HG03060 (cell line): ENCODE measurements at regions not wholly inside any gene's neighbourhood (a gene's known extent, or its start where the extent isn't known, plus 50 kb on each side); places are given as distances from the start of the nearest gene placed in this dataset.

ENCODE experiments used
- ATAC-seq: cut with Tn5 transposase; IDR thresholded peaks from one replicate; pipeline ENCODE4 v1.9.1; 2021; ENCODE audit warnings: low read depth, moderate number of reproducible peaks; ENCODE audit not compliant: unreplicated experiment

DNA sequence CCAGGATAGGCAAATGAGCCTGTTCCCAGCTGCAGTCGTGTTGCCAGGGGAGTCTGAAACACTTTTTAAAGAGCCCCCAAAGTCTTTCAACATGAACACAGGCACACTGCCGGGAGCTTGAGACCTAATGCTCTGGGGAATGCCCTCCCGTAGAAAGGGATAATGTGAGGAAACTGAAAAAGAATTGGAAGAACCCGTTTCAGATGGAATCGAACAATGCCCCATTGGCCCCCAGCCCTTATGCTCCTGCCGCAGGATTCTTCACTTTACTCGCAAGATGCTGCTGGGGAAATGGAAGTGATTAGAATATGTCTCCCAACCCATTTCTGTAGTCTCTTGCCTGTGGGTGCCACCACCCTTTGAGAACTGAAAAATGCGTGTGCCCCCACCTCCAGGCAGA is 136.3 kb upstream of the GATA6 start:
- no peak for ATAC-seq

DNA sequence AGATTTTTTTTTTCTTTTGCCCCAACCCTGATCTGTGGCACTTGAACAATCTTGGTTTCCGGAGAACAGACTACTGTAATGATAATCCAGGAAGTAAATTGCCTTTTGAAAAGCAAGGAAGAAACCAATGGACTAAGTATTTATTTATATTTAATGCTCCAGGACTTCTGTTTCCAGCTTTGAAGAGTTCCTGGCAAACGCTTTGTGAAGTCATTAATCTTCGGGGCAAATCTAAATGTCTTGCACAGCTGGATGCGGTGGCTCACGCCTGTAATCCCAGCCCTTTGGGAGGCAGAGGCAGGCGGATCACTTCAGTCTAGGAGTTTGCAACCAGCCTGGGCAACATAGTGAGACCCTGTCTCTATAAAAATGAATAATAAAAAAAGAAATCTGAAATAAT is 135.1 kb upstream of the GATA6 start:
- ATAC-seq = no peak

DNA sequence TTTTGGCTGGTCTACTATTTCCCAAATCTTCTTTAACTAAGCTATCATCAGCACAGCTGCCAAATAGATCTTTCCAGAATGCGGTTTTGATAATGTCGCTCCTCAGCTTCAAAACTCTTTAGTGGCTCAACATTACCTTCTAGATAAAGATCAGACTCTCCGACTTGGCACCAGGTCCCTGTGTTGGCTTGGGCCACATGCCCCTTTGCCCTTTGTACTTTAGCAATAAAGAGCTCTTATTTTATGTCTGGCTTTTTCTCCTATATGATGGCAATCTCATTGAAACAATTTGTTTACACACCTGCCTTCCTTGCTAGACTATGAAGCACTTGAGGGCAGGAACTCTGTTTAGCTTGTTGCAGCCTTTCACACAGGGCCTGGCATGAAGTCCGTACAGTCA is 128.9 kb upstream of the GATA6 start:
- no peak for ATAC-seq

DNA sequence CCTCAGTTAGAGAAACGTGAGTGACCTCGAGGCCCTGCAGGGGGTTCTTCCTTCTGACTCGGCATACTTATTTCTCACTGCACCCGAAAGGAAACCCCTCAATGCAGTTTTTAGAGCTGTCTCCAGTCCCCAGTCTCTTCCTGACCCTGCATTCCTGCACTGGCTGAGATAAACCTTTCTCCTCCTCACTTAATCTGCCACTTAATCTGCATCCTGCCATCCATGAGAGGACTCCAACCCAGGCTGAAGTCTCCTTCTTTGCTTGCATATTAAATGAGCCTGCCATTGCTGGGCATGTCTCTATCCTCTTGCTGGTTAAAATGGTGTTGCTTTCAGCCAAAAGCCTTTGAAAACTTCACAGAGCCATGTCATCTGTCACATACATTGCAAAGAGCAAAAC is 125.6 kb upstream of the GATA6 start:
- no peak for ATAC-seq

DNA sequence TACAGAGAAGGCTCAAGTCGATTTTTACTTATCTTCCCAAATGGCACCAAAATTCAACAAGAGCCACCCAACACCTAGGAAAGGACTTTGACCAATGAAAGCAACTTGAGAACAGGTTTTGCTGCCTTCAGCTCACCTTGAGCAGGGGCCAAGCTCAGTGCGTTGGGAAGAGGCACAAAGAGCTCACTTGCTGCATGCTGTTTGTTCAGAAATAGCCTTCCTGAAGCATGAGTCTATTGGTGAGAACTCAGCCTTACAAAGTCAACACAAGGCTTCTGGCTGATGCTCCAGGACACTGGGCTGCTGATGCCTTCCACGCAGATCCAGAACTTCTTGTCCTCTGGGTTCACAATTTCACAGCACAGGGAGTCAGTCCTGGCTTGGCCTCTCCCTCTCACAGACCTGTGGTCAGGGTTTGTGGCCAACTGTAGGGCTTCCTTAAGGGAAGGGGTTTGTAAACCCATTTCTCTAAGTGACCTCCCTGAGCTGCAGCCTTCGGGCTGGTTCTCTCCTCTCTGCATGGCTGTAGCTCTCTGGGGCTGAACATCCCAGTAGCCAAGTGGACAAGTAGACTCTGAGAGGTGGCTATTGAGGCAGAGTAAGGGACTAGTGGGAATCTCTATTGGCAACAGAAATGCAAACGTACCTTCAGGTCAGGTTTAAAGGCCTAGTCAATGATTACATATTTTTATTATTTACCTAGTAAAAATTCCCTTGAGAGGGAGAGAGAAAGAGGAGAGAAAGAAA is 124.7 kb upstream of the GATA6 start:
- ATAC-seq = no peak

DNA sequence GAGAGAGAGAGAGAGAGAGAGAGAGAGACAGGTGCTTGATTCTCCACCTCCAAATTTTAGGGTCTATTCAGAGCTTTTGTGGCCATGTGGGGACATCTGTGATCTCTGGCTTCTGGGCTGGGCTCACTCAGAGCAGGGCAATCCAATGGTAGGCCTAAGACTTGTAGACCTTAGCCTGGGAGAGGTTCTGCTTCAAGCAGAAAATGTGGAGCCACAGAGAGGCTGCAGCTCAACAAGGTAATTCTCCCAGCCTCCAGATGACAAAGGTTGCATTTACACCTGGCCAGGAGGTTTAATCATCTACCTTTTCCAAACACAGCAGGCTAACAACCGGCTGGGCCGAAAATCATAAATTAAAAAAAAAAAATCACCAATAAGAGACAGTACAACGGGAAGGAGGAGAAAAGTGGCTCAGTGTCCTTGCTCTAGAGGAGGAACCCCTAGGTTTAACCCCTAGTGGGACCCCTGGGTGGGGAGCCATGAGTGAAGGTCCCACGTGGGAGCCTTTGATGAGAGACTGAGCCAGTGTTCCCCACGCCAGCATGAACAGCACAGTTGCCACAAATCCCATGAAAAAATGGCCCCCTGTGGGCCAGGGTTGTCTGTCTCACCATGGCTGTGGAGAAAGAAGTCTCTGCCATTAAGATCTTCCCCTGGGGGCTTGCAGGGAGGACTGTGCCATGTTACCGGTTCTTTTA is 124.0 kb upstream of the GATA6 start:
- no peak for ATAC-seq

DNA sequence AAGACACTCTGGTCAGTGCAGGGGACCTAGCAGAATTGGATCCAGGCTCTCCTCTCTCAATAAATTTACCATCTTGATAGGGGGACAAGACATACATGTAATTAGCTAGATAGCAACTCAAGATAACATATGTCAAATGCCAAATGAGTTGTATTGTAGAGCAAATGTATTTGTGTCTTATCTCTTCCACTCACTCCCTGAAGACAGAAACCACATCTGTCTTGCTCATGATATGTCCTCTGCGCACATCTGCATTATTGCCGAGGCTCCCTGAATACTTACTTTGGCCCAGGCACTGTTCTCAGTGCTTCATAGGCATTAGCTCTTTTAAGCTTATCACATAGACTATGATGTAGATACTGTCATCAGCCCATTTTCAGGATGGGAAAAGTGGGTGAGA is 122.9 kb upstream of the GATA6 start:
- no peak for ATAC-seq

DNA sequence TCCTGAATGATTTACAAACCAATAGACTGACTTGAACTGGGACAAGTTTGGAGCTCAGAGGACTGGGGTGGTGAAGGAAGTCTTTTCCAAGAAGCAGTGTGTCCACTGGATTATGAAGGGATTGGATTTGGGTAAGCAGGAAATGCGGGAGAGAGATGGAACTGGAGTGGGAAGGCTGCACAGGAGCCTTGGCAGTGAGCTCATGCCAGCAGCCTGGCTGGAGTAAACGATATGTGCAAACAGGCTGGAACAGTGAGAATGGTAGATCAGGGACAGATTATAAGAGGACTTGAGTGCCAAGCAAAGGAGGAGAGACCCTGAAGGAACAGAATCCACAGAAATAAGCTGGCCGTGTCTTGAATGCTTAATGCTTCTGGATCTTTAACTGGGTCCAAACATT is 121.9 kb upstream of the GATA6 start:
- ATAC-seq = no peak

DNA sequence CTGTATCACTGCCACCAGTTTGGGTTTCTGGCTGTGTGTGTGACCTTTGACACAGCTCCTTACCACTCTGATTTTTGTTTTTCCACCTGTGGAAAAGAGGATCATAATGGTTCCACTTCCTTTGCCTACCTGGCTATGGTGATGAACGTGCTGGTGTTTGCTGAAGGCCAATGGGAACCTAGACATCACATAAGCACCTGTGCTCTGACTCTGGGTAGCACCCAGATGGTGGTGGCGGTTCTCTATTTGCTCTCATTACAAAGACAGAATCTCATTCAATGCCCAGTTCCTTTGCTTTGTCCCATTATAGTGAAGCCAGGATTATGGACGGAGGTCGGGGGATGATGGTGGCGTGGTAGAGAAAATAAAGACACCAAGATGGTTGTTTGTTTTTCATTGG is 121.2 kb upstream of the GATA6 start:
- ATAC-seq = no peak

DNA sequence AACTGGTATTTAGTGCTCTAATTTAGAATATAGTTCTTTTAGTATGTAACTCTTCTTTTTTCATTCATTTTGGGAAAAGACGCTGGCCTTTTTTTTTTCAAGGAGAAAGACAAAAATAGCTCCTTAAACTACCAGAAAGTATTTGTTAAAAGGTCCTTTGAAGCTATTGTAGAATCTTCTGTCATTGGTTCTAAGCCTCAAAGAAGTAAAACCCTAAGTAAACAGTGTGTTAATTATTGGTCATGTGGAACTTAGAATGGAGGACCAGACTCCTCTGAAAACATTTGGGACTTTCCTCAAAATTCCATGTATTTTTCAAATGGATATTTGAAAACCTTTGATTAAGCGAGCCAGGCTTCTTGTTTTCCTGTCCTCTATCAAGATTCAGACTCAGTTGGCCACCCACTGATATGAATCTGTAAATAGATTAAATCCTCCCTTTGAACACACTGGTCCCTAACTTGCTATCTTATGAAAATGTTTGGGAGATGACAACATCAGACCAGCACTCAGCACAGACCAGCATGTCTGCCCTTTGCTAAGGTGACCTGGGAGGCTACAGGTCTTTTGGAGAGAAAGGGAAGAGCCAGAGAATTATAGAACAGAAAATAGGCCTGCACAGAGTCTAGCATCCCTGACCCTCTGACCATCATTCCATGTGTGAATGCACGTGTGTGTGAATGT is 120.3 kb upstream of the GATA6 start:
- no peak for ATAC-seq

DNA sequence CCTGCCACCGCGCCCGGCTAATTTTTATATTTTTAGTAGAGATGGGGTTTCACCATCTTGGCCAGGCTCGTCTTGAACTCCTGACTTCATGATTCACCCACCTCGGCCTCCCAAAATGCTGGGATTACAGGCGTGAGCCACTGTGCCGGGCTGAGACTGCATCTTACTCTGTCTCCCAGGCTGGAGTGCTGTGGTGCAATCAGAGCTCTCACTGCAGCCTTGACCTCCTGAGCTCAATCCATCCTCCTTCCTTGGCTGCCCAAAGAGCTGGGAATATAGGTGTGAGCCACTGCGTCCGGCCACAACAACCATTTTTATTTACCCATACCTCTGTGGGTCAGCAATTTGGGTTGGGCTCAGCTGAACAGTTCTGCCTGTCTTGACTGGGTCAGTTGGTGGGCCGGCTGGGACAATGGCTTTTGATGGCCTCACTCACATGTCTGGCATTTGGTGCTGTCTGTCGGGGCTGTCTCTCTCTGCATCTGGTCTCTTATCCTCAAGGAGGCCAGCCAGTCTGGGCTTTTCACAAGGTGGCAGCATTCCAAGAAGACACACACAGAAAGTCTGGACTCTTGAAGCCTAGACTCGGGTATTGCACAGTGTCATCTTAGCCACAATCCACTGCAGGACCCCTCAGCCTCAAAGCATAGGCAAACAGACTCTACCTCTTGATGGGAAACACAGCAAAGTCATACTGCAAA is 116.8 kb upstream of the GATA6 start:
- ATAC-seq = no peak

DNA sequence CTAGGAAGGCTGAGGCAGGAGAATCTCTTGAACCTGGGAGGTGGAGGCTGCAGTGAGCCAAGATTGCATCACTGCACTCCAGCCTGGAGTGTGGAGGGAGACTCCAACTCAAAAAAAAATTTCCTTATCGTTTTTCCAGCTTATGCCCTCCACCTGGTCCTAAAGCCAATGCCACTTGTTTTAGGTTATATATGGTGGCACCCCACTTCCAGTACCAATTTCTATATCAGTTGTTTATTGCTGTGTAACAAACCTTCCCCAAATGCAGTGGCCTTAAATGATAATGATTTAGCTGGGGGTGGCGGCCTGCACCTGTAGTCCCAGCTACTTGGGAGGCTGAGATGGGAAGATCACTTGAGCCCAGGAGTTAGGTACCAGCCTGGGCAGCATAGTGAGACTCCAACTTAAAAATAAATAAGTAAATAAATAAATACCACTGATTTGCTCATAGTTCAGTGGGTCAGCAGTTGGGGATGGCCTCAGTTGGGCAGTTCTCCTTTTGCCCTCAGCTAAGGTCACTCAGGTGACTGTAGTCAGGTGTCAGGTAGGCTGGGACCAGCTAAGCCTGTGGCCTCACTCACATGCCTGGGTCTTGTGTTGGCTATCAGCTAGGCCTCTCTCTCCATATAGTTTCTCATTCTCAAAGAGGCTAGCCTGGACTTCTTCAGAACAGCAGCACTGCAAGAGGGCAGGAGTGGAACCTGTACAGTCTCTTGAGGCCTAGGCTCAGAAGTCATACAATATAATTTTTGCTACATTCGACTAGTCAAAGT is 113.7 kb upstream of the GATA6 start:
- ATAC-seq = no peak

DNA sequence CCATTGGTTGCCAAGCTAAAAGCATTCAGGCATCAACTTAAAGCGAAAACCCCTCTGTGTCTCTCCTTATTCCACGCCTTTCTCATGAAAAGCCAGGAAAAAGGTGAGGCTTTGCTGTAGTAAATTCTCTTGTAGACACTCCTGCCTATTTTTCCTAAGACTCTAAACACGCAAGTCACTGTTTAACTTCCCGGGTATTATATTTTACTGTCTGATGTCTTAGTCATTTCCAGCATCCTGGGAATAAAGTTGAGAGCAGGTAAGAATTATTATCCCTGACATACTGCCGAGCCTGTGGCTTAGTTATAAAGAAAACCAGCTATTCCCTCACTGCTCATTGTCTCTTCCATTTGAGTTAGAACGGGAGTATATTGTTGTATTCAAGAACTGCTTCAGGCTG is 112.4 kb upstream of the GATA6 start:
- no peak for ATAC-seq

DNA sequence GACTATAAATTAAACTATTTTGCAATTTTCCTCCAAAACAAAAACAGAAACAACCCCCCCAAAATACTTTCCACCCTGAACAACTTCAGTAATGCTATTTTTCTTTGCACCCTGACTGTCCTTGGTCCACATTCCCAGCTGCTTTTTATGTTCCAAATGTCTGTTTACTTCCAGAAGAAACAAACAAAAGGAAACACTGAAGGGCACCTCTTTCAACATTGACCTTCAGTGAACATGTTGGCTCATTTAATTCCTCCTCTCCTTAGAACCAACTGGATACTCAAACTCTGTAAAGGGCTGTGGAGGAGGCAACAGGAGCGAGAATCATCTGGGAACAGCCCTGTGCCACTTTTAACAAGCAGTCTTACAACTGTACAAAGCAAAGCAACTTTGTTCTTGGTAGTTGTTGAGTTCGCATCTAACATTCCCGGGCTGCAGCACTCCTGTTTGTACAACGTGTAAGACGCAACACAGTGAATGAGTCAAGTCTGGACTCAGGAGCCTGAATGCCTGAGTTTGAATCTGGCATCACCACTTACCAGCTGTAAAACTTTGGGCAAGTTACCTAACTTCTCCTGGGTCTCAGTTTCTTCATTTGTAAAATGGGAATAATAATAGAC is 111.4 kb upstream of the GATA6 start:
- no peak for ATAC-seq

DNA sequence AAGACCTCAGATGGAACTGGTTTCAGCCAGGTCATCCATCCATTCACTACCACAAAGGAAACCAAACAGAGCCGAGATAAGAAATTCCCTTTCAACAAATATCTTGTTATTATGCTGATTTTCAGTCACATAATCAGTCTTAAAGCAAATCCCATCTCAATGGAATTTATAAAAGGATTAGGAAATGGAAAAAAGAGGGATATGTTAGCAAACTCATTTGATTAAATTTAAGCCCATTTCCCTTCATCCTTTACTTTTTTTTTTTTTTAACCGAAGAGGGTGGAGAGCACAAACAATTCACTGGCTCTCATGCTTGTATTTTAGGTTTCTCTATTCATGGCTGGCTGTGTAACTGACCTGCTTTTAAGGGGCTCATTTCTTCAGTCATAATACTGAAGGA is 109.0 kb upstream of the GATA6 start:
- no peak for ATAC-seq

DNA sequence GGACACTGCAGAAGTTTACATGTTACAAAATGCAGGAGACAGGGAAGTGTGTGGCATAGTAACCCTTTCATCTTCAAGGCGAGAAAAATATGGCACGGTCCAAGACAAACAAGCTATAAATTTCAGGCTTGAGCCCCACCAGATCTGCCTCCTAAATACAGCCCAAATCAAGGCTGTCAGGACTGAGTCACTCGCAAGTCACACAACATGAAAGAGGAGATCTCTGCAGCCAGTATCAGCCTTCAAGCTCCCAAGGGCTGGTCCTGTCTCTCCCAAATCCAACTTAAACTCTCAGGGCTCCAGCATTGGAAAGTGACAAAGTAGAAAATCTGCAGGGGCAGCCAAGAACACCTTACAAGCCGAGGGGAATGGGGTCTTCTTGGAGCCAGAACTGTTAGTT is 106.3 kb upstream of the GATA6 start:
- ATAC-seq = no peak

DNA sequence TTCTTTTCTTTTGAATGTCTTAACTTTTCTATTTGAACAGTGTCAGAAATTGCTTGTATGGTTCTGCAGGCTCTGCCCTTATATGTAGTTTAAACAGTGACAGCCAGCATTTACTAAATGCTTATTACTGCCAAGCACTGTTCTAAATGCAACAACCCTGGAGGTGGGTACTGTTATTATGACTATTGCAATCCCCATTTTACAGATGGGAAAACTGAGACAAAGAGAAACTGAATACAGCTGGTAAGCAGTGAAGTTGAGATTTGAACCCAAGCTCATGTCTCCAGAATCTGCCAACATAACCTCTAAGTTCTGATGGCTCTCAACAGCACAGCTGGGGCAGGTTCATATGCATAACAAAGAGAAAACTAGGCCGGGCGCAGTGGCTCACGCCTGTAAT is 105.7 kb upstream of the GATA6 start:
- no peak for ATAC-seq

DNA sequence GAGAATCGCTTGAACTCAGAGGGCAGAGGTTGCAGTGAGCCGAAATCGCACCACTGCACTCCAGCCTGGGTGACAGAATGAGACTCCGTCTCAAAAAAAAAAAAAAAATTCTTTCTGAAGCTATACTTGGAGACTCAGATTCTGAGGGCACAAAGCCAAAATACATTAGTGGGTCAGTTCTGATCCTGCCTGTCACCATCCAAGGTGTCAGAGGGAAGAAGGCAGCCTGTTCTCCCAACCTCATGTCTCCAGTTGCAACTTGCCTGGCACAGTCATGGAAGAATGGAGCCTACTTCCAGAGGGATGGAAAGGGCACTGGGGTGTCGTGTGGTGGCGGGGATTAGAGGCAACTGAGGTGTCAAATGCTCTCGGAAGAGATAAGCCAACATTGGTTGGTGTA is 104.8 kb upstream of the GATA6 start:
- ATAC-seq = no peak

DNA sequence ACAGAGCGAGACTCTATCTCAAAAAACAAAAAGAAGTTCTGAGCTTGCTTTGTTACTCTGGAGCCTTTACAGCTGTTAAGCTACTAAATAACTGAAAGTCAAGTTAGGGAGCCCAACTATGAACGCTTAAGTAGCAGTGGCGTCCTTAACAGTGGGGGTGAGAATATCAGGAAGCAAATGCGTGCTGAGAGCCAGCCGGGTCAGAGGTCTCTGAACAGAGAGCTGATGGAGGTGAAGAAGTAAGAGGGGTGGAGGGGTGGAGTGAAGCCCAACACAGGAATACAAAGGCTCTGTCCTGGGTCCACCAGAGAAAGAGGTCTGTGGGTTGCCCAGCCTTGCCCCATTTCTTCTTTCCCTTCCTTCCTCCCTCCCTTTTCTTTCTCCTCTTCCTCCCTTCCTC is 104.1 kb upstream of the GATA6 start:
- ATAC-seq = no peak

DNA sequence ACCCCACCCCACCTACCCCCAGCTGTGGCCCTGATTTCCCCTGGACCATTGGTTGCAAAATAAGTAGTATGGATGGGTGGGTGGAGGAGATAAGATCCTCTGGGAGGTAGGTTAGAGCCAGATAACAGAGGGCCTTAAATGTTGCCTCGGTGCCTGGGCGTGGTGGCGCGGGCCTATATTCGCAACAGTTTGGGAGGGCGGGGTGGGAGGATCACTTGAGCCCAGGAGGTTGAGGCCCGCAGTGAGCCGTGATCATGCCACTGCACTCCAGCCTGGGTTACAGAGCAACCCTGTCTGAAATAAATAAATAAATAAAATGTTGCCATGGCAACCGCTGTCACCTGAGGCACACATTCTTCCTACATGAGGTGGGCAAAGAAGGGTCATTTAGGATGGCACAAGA is 103.3 kb upstream of the GATA6 start:
- no peak for ATAC-seq
